Right atrium auricular region (tissue), 2 donors: ENCODE measurements at regions not wholly inside any gene's neighbourhood (a gene's known extent, or its start where the extent isn't known, plus 50 kb on each side); places are given as distances from the start of the nearest gene placed in this dataset.

Experiments used
- DNase-seq: peaks from one replicate; pipeline ENCODE4 v3.0.0-alpha.2; 2019; ENCODE audit warnings: low spot score
- H3K27ac ChIP-seq, 2 donors: fragments of 200-600 bp; sonication (generic); 1 replicate in 1 of 2; 2 replicates in 1 of 2; pipeline ENCODE4 v1.5.1; 2016 to 2019
- H3K27me3 ChIP-seq, 2 donors: fragments of 200-600 bp; sonication (generic); one replicate each; pipeline versions ENCODE4 v1.5.1 to v1.6.0; 2017 to 2019
- H3K36me3 ChIP-seq: fragments of 200-600 bp; sonication (generic); one replicate; pipeline ENCODE4 v1.5.1; 2016
- H3K4me1 ChIP-seq, 2 donors: fragments of 200-600 bp; sonication (generic); one replicate each; pipeline versions ENCODE4 v1.5.1 to v1.6.0; 2017 to 2019
- H3K4me3 ChIP-seq, 2 donors: fragments of 200-600 bp; sonication (generic); 1 replicate in 1 of 2; 2 replicates in 1 of 2; pipeline ENCODE4 v1.5.1; 2017 to 2019; ENCODE audit warnings: mild to moderate bottlenecking in 1 of 2, moderate library complexity in 1 of 2
- H3K9me3 ChIP-seq, 2 donors: fragments of 200-600 bp; sonication (generic); one replicate each; pipeline ENCODE4 v1.5.1; 2019
- CTCF ChIP-seq, 2 donors: fragments of 200-600 bp; sonication (generic); IDR thresholded peaks; one replicate each; pipeline ENCODE4 v1.5.1; 2019; ENCODE audit warnings: antibody characterized with exemption in 2 of 2

GRCh38 chr12:66945189-66945817 is 266.4 kb upstream of the GRIP1 start:
- Histone ChIP-seq H3K4me1 (no peaks in the 10 kb centered on the region), H3K36me3 (no peaks in the 10 kb centered on the region), H3K27ac (no peak overlapping the region), H3K9me3 (no peaks in the 10 kb centered on the region), H3K4me3 (no peak overlapping the region), H3K27me3 (no peaks in the 10 kb centered on the region)
- TF ChIP-seq CTCF (IDR thresholded peaks at IDR 0.05) = no peak
- no peak for DNase-seq

- H3K36me3 ChIP-seq = no peaks in the 10 kb centered on the region
- no peaks in the 10 kb centered on the region for H3K9me3 ChIP-seq
- no peaks in the 10 kb centered on the region for H3K27me3 ChIP-seq
- TF ChIP-seq CTCF (IDR thresholded peaks at IDR 0.05) = no peak
- DNase-seq = no peak
- H3K4me1 ChIP-seq = no peaks in the 10 kb centered on the region
- H3K27ac ChIP-seq = no peak overlapping the region
- H3K4me3 ChIP-seq = no peak overlapping the region
Measured at GRCh38 chr12:66947119-66947518, 268.2 kb upstream of the GRIP1 start.

GRCh38 chr12:66952668-66953067 is 273.8 kb upstream of the GRIP1 start:
- Histone ChIP-seq H3K4me3 (no peak overlapping the region), H3K36me3 (no peaks in the 10 kb centered on the region), H3K4me1 (no peaks in the 10 kb centered on the region), H3K27ac (no peak overlapping the region), H3K9me3 (no peaks in the 10 kb centered on the region), H3K27me3 (no peaks in the 10 kb centered on the region)
- no peak for TF ChIP-seq CTCF (IDR thresholded peaks at IDR 0.05)
- DNase-seq = no peak

GRCh38 chr12:66956300-66956699 is 277.4 kb upstream of the GRIP1 start:
- no peaks in the 10 kb centered on the region for H3K9me3 ChIP-seq
- H3K27me3 ChIP-seq = no peaks in the 10 kb centered on the region
- H3K36me3 ChIP-seq = no peaks in the 10 kb centered on the region
- no peaks in the 10 kb centered on the region for H3K4me1 ChIP-seq
- no peak overlapping the region for H3K27ac ChIP-seq
- H3K4me3 ChIP-seq = no peak overlapping the region
- TF ChIP-seq CTCF (IDR thresholded peaks at IDR 0.05) = no peak
- DNase-seq = no peak

GRCh38 chr12:66959276-66959675 is 280.4 kb upstream of the GRIP1 start:
- Histone ChIP-seq H3K36me3 (no peaks in the 10 kb centered on the region), H3K9me3 (no peaks in the 10 kb centered on the region), H3K4me1 (no peaks in the 10 kb centered on the region), H3K27me3 (no peaks in the 10 kb centered on the region), H3K27ac (no peak overlapping the region), H3K4me3 (no peak overlapping the region)
- no peak for TF ChIP-seq CTCF (IDR thresholded peaks at IDR 0.05)
- no peak for DNase-seq

- Histone ChIP-seq H3K4me1 (no peaks in the 10 kb centered on the region), H3K4me3 (no peak overlapping the region), H3K36me3 (no peaks in the 10 kb centered on the region), H3K9me3 (no peaks in the 10 kb centered on the region), H3K27ac (no peak overlapping the region), H3K27me3 (no peaks in the 10 kb centered on the region)
- TF ChIP-seq CTCF (IDR thresholded peaks at IDR 0.05) = no peak
- no peak for DNase-seq
Measured at GRCh38 chr12:66960006-66960405, 281.1 kb upstream of the GRIP1 start.
